ENCODE measurements at regions not wholly inside any gene's neighbourhood (a gene's known extent, or its start where the extent isn't known, plus 50 kb on each side); places are given as distances from the start of the nearest gene placed in this dataset.

DNA sequence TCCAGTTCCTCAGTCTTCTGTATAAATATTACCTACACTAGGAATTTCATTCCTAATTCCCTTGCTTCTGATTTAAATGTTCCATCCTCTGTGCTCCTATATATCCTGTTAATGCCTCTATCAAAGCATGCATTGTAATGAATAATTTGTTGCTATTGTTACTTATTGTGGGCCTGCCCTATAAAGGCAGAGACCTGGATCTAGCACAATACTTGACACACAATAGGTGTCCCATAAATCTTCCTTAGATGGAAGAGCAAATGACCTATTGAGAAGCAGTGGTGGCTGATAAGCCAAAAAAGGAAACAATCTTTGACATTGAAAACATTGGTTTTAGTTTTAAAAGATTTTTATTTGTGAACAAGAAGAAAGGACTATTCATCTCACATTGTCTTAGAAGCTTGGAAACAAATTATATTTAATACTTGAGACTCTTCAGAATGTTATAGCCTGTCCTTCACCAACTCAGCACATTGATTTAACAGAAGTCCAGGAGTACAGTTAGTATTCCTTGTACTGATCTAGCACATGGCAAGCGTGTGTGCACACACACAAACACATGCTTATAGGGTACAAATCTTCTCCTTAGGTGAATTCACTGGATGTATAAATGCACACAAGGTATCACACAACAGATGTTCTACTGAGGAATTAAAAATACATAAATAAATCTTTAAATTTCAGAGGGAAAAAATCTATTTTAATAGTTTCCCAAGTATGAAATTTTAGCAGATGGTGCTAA lies 135.9 kb downstream of the DUSP6 start:
- TF ChIP-seq TAF1 (IDR thresholded peaks at IDR 0.05; ENCODE audit: low read depth) (no peak), EZH2 (IDR thresholded peaks at IDR 0.05; ENCODE audit: borderline replicate concordance, insufficient read depth, low read length, poor library complexity, severe bottlenecking) (no peak), CTCF (IDR thresholded peaks at IDR 0.05; ENCODE audit: poor library complexity, severe bottlenecking) (no peak), RAD21 (conservative IDR thresholded peaks at IDR 0.05) (no peak)
- TF ChIP-seq, protein P1, sequence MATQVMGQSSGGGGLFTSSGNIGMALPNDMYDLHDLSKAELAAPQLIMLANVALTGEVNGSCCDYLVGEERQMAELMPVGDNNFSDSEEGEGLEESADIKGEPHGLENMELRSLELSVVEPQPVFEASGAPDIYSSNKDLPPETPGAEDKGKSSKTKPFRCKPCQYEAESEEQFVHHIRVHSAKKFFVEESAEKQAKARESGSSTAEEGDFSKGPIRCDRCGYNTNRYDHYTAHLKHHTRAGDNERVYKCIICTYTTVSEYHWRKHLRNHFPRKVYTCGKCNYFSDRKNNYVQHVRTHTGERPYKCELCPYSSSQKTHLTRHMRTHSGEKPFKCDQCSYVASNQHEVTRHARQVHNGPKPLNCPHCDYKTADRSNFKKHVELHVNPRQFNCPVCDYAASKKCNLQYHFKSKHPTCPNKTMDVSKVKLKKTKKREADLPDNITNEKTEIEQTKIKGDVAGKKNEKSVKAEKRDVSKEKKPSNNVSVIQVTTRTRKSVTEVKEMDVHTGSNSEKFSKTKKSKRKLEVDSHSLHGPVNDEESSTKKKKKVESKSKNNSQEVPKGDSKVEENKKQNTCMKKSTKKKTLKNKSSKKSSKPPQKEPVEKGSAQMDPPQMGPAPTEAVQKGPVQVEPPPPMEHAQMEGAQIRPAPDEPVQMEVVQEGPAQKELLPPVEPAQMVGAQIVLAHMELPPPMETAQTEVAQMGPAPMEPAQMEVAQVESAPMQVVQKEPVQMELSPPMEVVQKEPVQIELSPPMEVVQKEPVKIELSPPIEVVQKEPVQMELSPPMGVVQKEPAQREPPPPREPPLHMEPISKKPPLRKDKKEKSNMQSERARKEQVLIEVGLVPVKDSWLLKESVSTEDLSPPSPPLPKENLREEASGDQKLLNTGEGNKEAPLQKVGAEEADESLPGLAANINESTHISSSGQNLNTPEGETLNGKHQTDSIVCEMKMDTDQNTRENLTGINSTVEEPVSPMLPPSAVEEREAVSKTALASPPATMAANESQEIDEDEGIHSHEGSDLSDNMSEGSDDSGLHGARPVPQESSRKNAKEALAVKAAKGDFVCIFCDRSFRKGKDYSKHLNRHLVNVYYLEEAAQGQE (IDR thresholded peaks at IDR 0.05; ENCODE audit: borderline replicate concordance) = no peak
